ENCODE measurements at regions not wholly inside any gene's neighbourhood (a gene's known extent, or its start where the extent isn't known, plus 50 kb on each side); places are given as distances from the start of the nearest gene placed in this dataset.

- intact Hi-C loops (cut with micrococcal nuclease; ENCODE audit: unreplicated experiment) (no loop called here), in situ Hi-C loops (cut with MboI) (no loop called here)
- SMC1A ChIA-PET (ENCODE audit: uncharacterized antibody, unreplicated experiment), result no interaction called here
- Histone ChIP-seq H3K4me2 (ENCODE audit: control insufficient read depth, insufficient read depth) (no peak overlapping the region), H4K20me1 (ENCODE audit: control insufficient read depth, insufficient read depth) (no peaks in the 10 kb centered on the region), H3K27ac (ENCODE audit: control insufficient read depth, insufficient read depth) (no peak overlapping the region), H3K27me3 (replicated peaks in 1 of 2; ENCODE audit: control insufficient read depth in 2 of 2, insufficient read depth in 2 of 2, low read length in 1 of 2) (no peaks in the 10 kb centered on the region), H2AFZ (ENCODE audit: control insufficient read depth, low read depth, low read length) (no peak overlapping the region), H3K4me1 (ENCODE audit: control insufficient read depth, insufficient read depth, low read length) (no peaks in the 10 kb centered on the region), H3K9ac (ENCODE audit: control insufficient read depth, insufficient read depth, low read length) (no peak overlapping the region), H3K79me2 (ENCODE audit: control insufficient read depth, insufficient read depth, low read length) (no peaks in the 10 kb centered on the region), H3K36me3 (ENCODE audit: control insufficient read depth in 2 of 2, insufficient read depth in 2 of 2, low read length in 1 of 2) (no peaks in the 10 kb centered on the region), H3K9me3 (replicated peaks; ENCODE audit: control insufficient read depth, insufficient read depth, low read length) (no peaks in the 10 kb centered on the region), H3K4me3 (no peak overlapping the region)
- no TSS peak for BruUV-seq (replicated peaks)
- POLR2A ChIA-PET, result interaction anchor here (1.1 kb wide), 1 partner anchor 955 kb away, joined by 5 read pairs; no protein-coding TSS in a partner anchor
- ATAC-seq, result no peak
- CTCF ChIA-PET, result no interaction called here
- no peak for FAIRE-seq
- RAD21 ChIA-PET (ENCODE audit: unreplicated experiment), result no interaction called here
- TF ChIP-seq BHLHE40 (IDR thresholded peaks at IDR 0.05; ENCODE audit: borderline replicate concordance in 1 of 2, low read depth in 2 of 2, low read length in 1 of 2) (no peak), GABPA (IDR thresholded peaks at IDR 0.05; ENCODE audit: low read depth) (no peak), WRNIP1 (IDR thresholded peaks at IDR 0.05; ENCODE audit: borderline replicate concordance, low read depth, low read length) (no peak), ZSCAN29 (IDR thresholded peaks at IDR 0.05) (no peak), JUNB (IDR thresholded peaks at IDR 0.05) (no peak), USF1 (IDR thresholded peaks at IDR 0.05; ENCODE audit: borderline replicate concordance, extremely low read length, insufficient read depth, low read depth, low read length) (no peak)
- TF ChIP-seq, protein P1, sequence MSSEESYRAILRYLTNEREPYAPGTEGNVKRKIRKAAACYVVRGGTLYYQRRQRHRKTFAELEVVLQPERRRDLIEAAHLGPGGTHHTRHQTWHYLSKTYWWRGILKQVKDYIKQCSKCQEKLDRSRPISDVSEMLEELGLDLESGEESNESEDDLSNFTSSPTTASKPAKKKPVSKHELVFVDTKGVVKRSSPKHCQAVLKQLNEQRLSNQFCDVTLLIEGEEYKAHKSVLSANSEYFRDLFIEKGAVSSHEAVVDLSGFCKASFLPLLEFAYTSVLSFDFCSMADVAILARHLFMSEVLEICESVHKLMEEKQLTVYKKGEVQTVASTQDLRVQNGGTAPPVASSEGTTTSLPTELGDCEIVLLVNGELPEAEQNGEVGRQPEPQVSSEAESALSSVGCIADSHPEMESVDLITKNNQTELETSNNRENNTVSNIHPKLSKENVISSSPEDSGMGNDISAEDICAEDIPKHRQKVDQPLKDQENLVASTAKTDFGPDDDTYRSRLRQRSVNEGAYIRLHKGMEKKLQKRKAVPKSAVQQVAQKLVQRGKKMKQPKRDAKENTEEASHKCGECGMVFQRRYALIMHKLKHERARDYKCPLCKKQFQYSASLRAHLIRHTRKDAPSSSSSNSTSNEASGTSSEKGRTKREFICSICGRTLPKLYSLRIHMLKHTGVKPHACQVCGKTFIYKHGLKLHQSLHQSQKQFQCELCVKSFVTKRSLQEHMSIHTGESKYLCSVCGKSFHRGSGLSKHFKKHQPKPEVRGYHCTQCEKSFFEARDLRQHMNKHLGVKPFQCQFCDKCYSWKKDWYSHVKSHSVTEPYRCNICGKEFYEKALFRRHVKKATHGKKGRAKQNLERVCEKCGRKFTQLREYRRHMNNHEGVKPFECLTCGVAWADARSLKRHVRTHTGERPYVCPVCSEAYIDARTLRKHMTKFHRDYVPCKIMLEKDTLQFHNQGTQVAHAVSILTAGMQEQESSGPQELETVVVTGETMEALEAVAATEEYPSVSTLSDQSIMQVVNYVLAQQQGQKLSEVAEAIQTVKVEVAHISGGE (CRISPR knock-in tag; IDR thresholded peaks at IDR 0.05), result no peak
- 3% methylated on average over 2 of the region's 2 CpGs for WGBS (ENCODE audit: insufficient coverage, insufficient replicate concordance, low lambda C conversion rate, missing lambda C conversion rate)
- no peak for DNase-seq (ENCODE audit: low read depth, low spot score)
Observed at GRCh38 chr10:23777153-23777552, 338.3 kb downstream of the OTUD1 start.

Measured in GM12878 (cell line).